Thyroid gland (tissue), 4 donors: ENCODE measurements at regions not wholly inside any gene's neighbourhood (a gene's known extent, or its start where the extent isn't known, plus 50 kb on each side); places are given as distances from the start of the nearest gene placed in this dataset.

ENCODE experiments used
- CTCF ChIP-seq, 6 experiments: fragments of 200-600 bp in 3 of 6; fragments of 450-650 bp in 3 of 6; sonication (generic) in 3 of 6; IDR thresholded peaks; one replicate each; pipeline ENCODE4 v1.5.1; 2016 to 2019; ENCODE audit warnings: antibody characterized with exemption in 6 of 6, mild to moderate bottlenecking in 2 of 6, inconsistent platforms in 1 of 6, moderate library complexity in 1 of 6
- POLR2A ChIP-seq, 2 donors: fragments of 450-650 bp; IDR thresholded peaks; one replicate each; pipeline ENCODE4 v1.6.1; 2017; ENCODE audit warnings: antibody characterized with exemption in 2 of 2, mild to moderate bottlenecking in 2 of 2, moderate library complexity in 1 of 2

GRCh38 chr6:147759536-147759935 lies 251.0 kb downstream of the SAMD5 start:
- TF ChIP-seq CTCF (IDR thresholded peaks at IDR 0.05): no peak
- TF ChIP-seq POLR2A (IDR thresholded peaks at IDR 0.05): no peak
